H1 (cell line): ENCODE measurements at regions not wholly inside any gene's neighbourhood (a gene's known extent, or its start where the extent isn't known, plus 50 kb on each side); places are given as distances from the start of the nearest gene placed in this dataset.

Experiments
- CBX8 ChIP-seq: fragments of 300-800, 300-1000 bp; sonication (generic); IDR thresholded peaks from 2 replicates; pipeline ENCODE4 v1.7.1; 2016; ENCODE audit warnings: low read depth, low read length, borderline replicate concordance
- CHD1 ChIP-seq: IDR thresholded peaks from 2 replicates; pipeline ENCODE4 v1.6.1; 2012; ENCODE audit warnings: low read depth, low read length, improper control_type of control experiment
- RNF2 ChIP-seq: fragments of 200-900, 300-1000 bp; sonication (generic); IDR thresholded peaks from 2 replicates; pipeline ENCODE4 v1.7.1; 2016; ENCODE audit warnings: borderline replicate concordance, low read depth, mild to moderate bottlenecking, antibody characterized with exemption, low read length; ENCODE audit not compliant: poor library complexity, severe bottlenecking; ENCODE audit errors: missing control alignments
- TF ChIP-seq, protein P1 (sequence below): IDR thresholded peaks from 2 replicates; pipeline ENCODE4 v1.6.1; 2011; ENCODE audit warnings: low read length, improper control_type of control experiment

DNA sequence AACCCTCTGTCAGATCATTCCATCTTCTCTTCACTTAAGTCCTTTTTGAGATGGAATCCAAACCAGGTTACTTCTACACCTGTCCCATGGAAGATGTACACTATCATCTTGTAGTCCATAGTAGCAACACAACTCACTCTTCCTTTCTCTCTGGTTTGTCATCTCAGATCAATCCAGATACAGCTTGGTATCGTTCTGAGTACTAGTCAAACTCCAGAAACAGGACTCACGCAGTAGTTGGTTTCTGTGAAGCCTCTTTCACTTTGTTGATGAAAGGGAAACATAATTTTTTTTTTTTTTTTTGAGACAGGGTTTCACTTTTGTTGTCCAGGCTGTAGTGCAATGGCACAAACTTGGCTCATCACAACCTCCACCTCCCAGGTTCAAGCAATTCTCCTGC is 484.0 kb downstream of the PRDM9 start (continued):
- TF ChIP-seq, protein P1, sequence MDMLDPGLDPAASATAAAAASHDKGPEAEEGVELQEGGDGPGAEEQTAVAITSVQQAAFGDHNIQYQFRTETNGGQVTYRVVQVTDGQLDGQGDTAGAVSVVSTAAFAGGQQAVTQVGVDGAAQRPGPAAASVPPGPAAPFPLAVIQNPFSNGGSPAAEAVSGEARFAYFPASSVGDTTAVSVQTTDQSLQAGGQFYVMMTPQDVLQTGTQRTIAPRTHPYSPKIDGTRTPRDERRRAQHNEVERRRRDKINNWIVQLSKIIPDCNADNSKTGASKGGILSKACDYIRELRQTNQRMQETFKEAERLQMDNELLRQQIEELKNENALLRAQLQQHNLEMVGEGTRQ = no peak
- TF ChIP-seq CHD1 = no peak
- TF ChIP-seq RNF2 = no peak
- TF ChIP-seq CBX8 = no peak
